ENCODE measurements at regions not wholly inside any gene's neighbourhood (a gene's known extent, or its start where the extent isn't known, plus 50 kb on each side); places are given as distances from the start of the nearest gene placed in this dataset.

DNA sequence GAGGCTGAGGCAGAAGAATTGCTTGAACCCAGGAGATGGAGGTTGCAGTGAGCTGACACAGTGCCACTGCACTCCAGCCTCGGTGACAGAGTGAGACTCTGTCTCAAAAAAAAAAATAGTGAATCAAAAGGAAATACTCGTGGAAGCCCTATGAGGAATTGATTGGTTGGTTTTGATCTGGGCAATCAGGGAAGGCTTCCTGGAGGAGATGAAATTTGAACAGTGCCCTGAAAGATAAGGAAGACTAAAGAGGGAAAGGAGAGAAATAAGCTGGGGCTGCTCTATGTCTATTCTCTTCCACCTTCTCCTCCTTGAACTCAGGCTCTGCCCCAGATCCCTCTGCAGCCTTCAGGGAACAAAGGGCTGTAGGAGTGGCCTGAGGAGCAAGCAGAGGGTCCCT, 54.1 kb downstream of the IRF2BPL start:
- ChIA-PET CTCF (interaction anchor here (0.9 kb wide), 1 partner anchor 93 kb away, joined by 3 read pairs; no protein-coding TSS in a partner anchor), POLR2A (interaction anchor here (1.1 to 1.6 kb wide), 2 partner anchors 12 to 54 kb away, joined by 3 to 11 read pairs; partner anchors contain the start of gene IRF2BPL)
- DNase-seq = no peak
- Mint-ChIP-seq H3K4me1 (peaks cover 17% of the 10 kb centered on the region), H3K9me3 (no peaks in the 10 kb centered on the region), H3K36me3 (ENCODE audit: low read depth) (no peaks in the 10 kb centered on the region), H3K27me3 (peaks cover 7% of the 10 kb centered on the region), H3K4me3 (no peak overlapping the region), H3K27ac (no peak overlapping the region)

DNA sequence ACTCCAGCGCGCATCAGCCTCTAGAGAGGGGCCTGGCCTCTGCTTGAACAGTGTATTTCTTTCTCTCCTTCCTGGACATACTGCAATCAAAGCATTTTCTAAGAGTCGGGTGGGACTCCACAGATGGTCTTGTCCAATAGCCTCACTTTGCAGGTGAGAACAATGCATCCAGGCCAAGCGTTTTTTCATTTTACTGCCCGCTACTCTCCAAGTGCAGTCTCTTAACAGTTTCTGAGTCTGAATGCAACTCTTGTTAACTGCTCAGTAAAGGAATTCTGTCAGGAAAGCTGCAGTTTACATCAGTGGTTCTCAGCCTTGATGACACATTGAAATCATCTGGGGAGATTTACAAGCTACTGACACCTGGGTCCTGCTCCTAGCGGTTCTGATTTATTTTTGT, 57.0 kb downstream of the IRF2BPL start:
- Mint-ChIP-seq H3K36me3 (ENCODE audit: low read depth) (no peaks in the 10 kb centered on the region), H3K9me3 (no peaks in the 10 kb centered on the region), H3K4me3 (no peak overlapping the region), H3K4me1 (no peaks in the 10 kb centered on the region), H3K27me3 (peaks cover 22% of the 10 kb centered on the region), H3K27ac (no peak overlapping the region)
- no peak for DNase-seq
- POLR2A ChIA-PET = interaction anchor here (0.7 kb wide), 1 partner anchor 87 kb away, joined by 3 read pairs; no protein-coding TSS in a partner anchor
- CTCF ChIA-PET = no interaction called here

DNA sequence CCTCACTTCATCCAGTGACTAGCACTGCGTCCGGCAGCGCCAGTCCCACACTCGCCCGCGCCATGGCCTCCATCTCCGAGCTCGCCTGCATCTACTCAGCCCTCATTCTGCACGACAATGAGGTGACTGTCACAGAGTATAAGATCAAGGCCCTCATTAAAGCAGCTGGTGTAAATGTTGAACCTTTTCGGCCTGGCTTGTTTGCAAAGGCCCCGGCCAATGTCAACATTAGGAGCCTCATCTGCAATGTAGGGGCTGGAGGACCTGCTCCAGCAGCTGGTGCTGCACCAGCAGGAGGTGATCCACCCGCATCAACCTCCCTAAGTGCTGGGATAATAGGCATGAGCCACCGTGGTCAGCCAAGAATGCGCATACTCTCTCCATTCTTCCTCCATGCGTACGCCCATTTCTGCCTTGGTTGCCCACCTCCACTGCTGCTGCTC, 59.9 kb downstream of the IRF2BPL start:
- Mint-ChIP-seq H3K9me3 (no peaks in the 10 kb centered on the region), H3K27me3 (peaks cover 43% of the 10 kb centered on the region), H3K4me1 (peaks cover 16% of the 10 kb centered on the region), H3K36me3 (ENCODE audit: low read depth) (no peaks in the 10 kb centered on the region), H3K4me3 (no peak overlapping the region), H3K27ac (no peak overlapping the region)
- POLR2A ChIA-PET = interaction anchor here (0.9 kb wide), 1 partner anchor 152 kb away, joined by 3 read pairs; no protein-coding TSS in a partner anchor
- CTCF ChIA-PET = interaction anchor here (0.6 to 0.9 kb wide), 2 partner anchors 7 to 85 kb away, joined by 3 to 6 read pairs; no protein-coding TSS in a partner anchor
- no peak for DNase-seq

DNA sequence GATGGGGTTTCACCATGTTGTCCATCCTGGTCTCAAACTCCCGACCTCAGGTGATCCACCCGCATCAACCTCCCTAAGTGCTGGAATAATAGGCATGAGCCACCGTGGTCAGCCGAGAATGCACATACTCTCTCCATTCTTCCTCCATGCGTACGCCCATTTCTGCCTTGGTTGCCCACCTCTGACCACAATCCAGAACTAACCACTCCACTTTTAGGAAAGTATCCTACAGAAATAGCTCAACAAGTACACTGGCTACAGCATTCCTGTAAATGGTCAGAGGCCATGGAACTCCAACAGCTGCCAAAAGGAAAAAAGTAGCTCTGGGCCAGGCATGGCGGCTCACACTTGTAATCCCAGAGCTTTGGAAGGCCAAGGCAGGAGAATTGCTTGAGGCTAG, 60.7 kb downstream of the IRF2BPL start:
- peaks cover 50% of the 10 kb centered on the region for H3K27me3 Mint-ChIP-seq
- H3K9me3 Mint-ChIP-seq = no peaks in the 10 kb centered on the region
- no peak for DNase-seq
- no peak overlapping the region for H3K4me3 Mint-ChIP-seq
- no peak overlapping the region for H3K27ac Mint-ChIP-seq
- H3K36me3 Mint-ChIP-seq (ENCODE audit: low read depth) = no peaks in the 10 kb centered on the region
- peaks cover 23% of the 10 kb centered on the region for H3K4me1 Mint-ChIP-seq
- CTCF ChIA-PET = no interaction called here
- POLR2A ChIA-PET = no interaction called here

DNA sequence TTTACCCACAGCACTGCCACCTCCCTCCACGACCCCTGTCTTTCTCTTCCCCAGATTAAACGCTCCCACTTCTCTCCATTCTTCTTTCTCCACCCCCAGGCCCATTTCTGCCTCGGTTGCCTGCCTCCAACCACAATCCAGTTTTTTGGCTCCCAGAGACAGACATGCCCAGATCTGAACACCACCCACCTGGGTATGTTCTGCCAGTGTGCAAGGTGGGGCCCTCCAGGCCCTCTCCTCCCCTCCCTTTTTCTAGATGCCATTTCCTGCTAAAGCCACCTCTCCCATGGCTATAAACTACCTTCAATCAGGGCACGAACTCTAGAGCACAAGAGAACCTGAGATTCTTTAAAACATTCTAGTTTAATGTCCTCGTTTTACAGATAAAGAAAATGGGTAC, 63.3 kb downstream of the IRF2BPL start:
- Mint-ChIP-seq H3K27ac (no peak overlapping the region), H3K4me3 (no peak overlapping the region), H3K4me1 (peaks cover 49% of the 10 kb centered on the region), H3K36me3 (ENCODE audit: low read depth) (peaks cover under 1% of the 10 kb centered on the region), H3K9me3 (no peaks in the 10 kb centered on the region), H3K27me3 (peaks cover 53% of the 10 kb centered on the region)
- ChIA-PET CTCF (no interaction called here), POLR2A (no interaction called here)
- DNase-seq = no peak

DNA sequence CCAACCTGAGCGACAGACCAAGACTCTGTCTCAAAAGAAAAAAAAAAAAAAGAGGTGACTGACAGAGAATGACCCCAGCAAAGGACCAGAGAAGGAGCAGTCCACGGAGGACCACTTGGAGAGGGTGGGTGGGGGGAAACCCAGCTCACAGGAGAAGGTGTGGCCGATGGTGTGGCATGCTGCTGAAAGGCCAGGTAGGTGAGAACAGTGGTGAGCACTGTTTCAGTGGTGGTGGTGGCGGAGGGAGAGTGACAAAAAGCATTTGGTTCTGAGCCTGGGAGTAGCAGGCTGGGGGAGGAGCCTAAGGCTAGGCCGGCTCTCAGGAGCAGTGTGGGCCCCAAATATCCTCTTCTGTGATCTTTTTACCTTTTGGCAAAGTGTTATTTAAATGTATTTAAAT, 63.8 kb downstream of the IRF2BPL start:
- Mint-ChIP-seq H3K27me3 (peaks cover 56% of the 10 kb centered on the region), H3K4me3 (no peak overlapping the region), H3K27ac (no peak overlapping the region), H3K36me3 (ENCODE audit: low read depth) (peaks cover 4% of the 10 kb centered on the region), H3K9me3 (no peaks in the 10 kb centered on the region), H3K4me1 (peaks cover 54% of the 10 kb centered on the region)
- ChIA-PET POLR2A (no interaction called here), CTCF (no interaction called here)
- DNase-seq = no peak

DNA sequence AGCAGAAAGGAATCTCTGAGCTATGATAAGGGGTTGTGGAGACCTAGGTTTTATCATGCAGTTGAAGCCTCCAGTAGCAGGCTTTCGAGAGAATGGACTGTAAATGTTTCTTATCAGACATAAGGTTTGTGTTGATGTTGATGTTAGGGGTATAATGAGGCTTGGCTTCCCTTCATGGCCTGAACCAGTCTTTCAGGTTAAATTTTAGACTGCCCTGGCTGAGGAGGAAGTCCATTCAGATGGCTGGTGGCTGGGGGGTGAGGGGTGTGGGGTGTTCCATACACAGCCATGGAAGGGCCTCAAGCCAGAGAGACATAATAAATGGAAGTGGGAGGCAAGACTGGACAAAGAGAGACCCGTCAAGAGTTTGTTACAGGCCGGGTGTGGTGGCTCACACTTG, 65.1 kb downstream of the IRF2BPL start:
- POLR2A ChIA-PET = interaction anchor here (0.7 to 3.5 kb wide), 8 partner anchors 10 to 78 kb away, joined by 3 to 69 read pairs (median 18); partner anchors contain the start of gene IRF2BPL
- Mint-ChIP-seq H3K9me3 (no peaks in the 10 kb centered on the region), H3K27me3 (peaks cover 53% of the 10 kb centered on the region), H3K4me3 (no peak overlapping the region), H3K4me1 (peaks cover 66% of the 10 kb centered on the region), H3K27ac (no peak overlapping the region), H3K36me3 (ENCODE audit: low read depth) (peaks cover 4% of the 10 kb centered on the region)
- CTCF ChIA-PET = interaction anchor here (1.9 to 3.1 kb wide), 4 partner anchors 16 to 107 kb away, joined by 9 to 19 read pairs (median 12); no protein-coding TSS in a partner anchor
- DNase-seq = no peak

DNA sequence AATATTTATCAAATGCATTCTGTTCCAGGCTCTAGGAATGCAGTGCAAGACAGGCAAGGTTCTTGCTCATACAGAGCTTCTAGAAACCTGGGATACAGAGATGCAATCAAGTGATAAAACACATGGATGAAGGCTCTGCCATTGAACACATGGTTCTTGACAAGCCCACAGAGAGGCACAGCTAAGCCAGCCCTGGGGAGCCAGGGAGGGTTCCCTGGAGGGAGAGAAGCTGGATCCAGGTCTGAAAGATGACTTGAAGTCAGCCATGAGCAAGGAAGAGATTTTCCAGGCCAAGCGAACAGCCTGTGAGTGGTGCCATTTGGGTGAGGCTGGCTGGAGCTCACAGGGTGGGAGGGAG, 66.2 kb downstream of the IRF2BPL start:
- CTCF ChIA-PET = interaction anchor here (0.6 to 3.1 kb wide), 28 partner anchors 9 to 342 kb away, joined by 3 to 19 read pairs (median 6); partner anchors contain the start of gene IRF2BPL
- H3K27me3 Mint-ChIP-seq = peaks cover 47% of the 10 kb centered on the region
- peak overlapping the region; percentile 57 for H3K4me3 Mint-ChIP-seq
- peaks cover 77% of the 10 kb centered on the region for H3K4me1 Mint-ChIP-seq
- peaks cover 4% of the 10 kb centered on the region for H3K36me3 Mint-ChIP-seq (ENCODE audit: low read depth)
- DNase-seq = no peak
- no peaks in the 10 kb centered on the region for H3K9me3 Mint-ChIP-seq
- POLR2A ChIA-PET = interaction anchor here (0.7 to 3.5 kb wide), 31 partner anchors 9 to 150 kb away, joined by 3 to 69 read pairs (median 6); partner anchors contain the start of genes ANGEL1 and IRF2BPL
- peak overlapping the region; percentile 92 for H3K27ac Mint-ChIP-seq

DNA sequence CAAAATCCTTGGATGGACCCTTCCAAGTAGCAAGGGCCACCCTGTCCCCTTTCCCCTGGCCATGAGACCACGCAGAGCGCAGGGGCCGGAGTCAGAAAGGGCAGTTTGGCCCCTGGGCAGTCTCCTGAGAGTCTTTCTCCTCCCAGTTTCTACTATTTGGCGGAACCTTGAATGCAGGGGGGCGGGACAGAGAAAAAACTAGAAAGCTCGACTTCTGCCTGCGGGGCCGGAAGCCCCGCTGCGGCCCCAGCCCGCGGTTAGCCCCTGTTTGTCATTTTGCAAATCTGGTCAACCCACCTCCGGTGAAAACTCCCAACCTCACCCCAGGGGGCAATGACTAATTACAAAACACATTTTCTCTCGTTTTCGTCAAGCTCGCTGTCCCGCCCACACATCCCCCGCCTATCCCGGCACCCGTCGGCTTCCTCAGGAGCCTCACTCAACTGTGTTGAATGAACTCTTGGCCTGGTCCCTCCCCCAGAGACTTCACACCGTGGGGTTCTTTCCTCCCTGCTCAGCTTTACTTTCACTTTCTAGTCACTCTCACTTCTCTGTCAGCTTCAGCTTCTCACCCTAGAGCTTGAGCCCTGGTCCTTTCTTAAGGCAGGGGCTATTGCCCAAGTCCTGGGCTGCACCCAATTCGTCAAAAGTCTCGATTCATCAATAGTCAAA, 66.7 kb downstream of the IRF2BPL start:
- DNase-seq = peak; percentile 97
- ChIA-PET CTCF (interaction anchor here (0.6 to 3.1 kb wide), 31 partner anchors 7 to 342 kb away, joined by 3 to 19 read pairs (median 6); partner anchors contain the start of genes ANGEL1 and IRF2BPL), POLR2A (interaction anchor here (0.7 to 3.5 kb wide), 32 partner anchors 9 to 150 kb away, joined by 3 to 69 read pairs (median 6); partner anchors contain the start of genes ANGEL1 and IRF2BPL)
- H3K4me1 Mint-ChIP-seq = peaks cover 82% of the 10 kb centered on the region
- H3K27ac Mint-ChIP-seq = peak overlapping the region; percentile 92
- peak overlapping the region; percentile 57 for H3K4me3 Mint-ChIP-seq
- peaks cover 4% of the 10 kb centered on the region for H3K36me3 Mint-ChIP-seq (ENCODE audit: low read depth)
- H3K9me3 Mint-ChIP-seq = no peaks in the 10 kb centered on the region
- peaks cover 43% of the 10 kb centered on the region for H3K27me3 Mint-ChIP-seq

DNA sequence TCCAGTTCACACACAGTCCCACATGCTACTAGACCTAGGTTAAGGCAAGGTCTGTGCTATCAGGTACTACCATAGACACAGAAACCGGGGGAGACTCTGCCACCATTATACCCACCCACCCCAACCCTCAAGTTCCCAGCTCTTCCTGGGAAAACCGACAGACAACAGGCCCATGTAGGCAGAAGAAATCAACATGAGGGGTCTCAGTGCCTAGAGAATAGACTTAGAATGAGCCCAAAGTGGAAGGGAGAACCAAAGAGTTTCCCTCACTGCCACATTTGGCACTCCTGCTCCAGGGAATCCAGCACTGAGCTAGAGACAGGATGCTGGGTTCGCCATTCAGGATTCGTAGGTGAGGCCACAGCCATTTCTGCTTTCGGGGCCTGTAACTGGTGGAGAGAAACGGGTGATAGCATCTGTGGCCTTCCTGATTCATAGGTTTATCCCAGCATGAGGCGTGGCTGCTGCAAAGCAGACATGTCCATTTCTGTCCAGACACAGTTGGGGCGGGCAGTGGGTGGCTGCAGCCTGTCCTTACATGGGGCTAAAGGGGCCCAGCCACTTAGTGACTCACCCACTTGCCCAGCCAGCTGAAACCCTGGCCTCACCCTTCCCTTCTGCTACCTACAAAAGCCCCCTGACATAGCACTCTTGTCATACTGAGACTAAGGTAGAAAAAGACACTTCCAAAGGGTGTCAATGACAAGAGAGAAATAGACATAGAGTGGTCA, 69.4 kb downstream of the IRF2BPL start:
- no peak for DNase-seq
- ChIA-PET POLR2A (interaction anchor here (1.5 to 8.7 kb wide), 6 partner anchors 29 to 81 kb away, joined by 3 to 130 read pairs (median 10); partner anchors contain the start of gene IRF2BPL), CTCF (interaction anchor here (1.0 to 1.3 kb wide), 2 partner anchors 69 to 112 kb away, joined by 3 read pairs; no protein-coding TSS in a partner anchor)
- H3K9me3 Mint-ChIP-seq = no peaks in the 10 kb centered on the region
- H3K36me3 Mint-ChIP-seq (ENCODE audit: low read depth) = peaks cover 7% of the 10 kb centered on the region
- no peak overlapping the region for H3K4me3 Mint-ChIP-seq
- peaks cover 92% of the 10 kb centered on the region for H3K4me1 Mint-ChIP-seq
- H3K27ac Mint-ChIP-seq = peak overlapping the region; percentile 96
- H3K27me3 Mint-ChIP-seq = peaks cover 24% of the 10 kb centered on the region

DNA sequence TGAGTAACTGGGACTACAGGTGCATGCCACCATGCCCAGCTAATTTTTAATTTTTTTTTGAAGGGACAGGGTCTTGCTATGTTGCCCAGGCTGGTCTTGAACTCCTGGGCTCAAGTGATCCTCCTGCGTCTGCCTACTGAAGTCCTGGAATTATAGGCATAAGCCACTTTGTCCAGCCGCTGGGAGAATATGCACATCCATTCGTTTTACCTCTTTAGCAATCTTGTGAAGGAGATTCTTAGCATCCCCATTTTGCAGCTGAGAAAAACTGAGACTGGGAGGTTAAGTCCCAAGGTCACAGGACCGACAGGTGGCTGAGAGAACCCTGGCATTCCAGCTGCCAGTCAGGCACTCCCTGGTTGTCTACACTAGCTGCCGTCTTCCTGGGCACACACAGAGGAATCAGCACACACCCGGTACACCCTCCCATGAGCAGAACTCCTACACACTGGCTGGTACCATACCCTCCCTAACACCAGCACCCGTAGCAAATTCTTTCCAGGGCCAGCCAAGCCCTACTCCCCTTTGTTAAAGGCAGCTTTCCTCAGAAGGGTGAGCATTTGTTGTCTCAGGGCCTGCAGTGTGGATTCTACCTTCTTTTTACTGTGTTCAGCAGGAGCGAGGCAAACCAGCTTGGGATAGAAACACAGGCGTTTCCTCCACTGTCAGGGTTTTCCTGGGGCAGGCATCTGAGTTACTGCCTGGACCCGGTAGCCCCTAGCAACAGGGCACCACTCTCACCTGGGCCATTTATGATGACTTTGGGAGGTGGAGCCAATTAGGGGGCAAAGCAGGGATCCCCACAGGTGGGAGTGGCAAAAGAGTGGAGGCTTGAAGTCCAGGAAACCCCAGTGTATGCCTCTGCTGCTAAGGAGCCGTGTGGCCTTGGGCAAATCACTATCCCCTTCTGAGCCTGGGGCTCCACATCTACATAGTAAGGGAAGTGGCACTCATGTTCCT, 70.2 kb downstream of the IRF2BPL start:
- ChIA-PET CTCF (interaction anchor here (0.6 to 1.8 kb wide), 7 partner anchors 38 to 363 kb away, joined by 3 to 11 read pairs (median 3); no protein-coding TSS in a partner anchor), POLR2A (interaction anchor here (0.9 to 8.7 kb wide), 11 partner anchors 11 to 97 kb away, joined by 3 to 130 read pairs (median 4); partner anchors contain the start of gene IRF2BPL)
- no peaks in the 10 kb centered on the region for H3K9me3 Mint-ChIP-seq
- H3K36me3 Mint-ChIP-seq (ENCODE audit: low read depth) = peaks cover 7% of the 10 kb centered on the region
- peaks cover 18% of the 10 kb centered on the region for H3K27me3 Mint-ChIP-seq
- H3K4me1 Mint-ChIP-seq = peaks cover 91% of the 10 kb centered on the region
- no peak overlapping the region for H3K4me3 Mint-ChIP-seq
- no peak for DNase-seq
- H3K27ac Mint-ChIP-seq = peak overlapping the region; percentile 96

Data from activated CD4-positive, alpha-beta memory T cell treated with anti-CD3 and anti-CD28 coated beads, Interleukin-2, amount 10 ng/mL, durations not matched to agents 7 days and 5 days (primary cell).